GM21390 (cell line): ENCODE measurements at regions not wholly inside any gene's neighbourhood (a gene's known extent, or its start where the extent isn't known, plus 50 kb on each side); places are given as distances from the start of the nearest gene placed in this dataset.
"Not testable (repeated sequence)": the region's sequence is repeated elsewhere in the genome, so short reads cannot be mapped to it uniquely, and the experiment has no call there.

ENCODE experiments used
- ATAC-seq: cut with Tn5 transposase; IDR thresholded peaks from one replicate; pipeline ENCODE4 v1.9.1; 2021; ENCODE audit not compliant: unreplicated experiment

DNA sequence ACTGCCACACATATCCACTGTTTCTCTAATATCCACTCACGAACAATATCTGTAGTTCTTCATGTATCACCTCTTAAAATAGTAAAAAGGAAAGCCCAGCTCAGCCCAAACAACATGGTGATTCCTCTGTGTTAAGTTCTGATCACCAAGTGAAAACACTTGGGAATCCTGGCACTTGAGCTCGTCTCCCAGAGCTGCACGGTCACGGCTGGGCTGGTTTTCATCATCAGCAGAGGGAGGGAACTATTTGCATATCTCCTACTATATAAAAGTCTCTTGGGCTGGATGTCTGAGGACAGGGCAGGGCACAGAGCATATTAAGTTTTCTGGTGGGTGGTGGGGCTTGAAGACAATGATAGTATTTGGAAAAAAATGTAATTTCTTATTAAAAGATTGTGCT lies 870.6 kb downstream of the TMEM121 start:
- no peak for ATAC-seq

- not testable (repeated sequence) for ATAC-seq
Observed at GRCh38 chr14:106398931-106399331, 872.5 kb downstream of the TMEM121 start.

DNA sequence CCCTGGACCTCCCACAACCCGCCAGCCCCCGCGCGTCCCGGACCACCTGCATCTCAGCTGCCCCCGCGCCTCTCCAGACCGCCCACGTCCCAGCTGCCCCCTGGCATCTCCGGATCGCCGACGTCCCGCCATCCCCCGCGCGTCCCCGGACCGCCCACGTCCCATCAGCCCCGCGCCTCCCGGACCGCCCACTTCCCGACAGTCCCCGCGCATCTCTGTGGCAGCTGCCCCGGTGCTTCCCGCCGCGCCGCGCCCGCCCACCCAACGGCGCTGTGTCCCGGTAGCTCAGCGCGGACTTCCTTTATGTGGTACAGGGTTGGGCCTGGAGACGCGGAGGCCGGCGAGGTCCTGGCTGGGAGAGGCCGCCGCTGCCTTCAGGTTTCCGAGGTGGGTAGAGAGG lies 874.9 kb downstream of the TMEM121 start:
- not testable (repeated sequence) for ATAC-seq

DNA sequence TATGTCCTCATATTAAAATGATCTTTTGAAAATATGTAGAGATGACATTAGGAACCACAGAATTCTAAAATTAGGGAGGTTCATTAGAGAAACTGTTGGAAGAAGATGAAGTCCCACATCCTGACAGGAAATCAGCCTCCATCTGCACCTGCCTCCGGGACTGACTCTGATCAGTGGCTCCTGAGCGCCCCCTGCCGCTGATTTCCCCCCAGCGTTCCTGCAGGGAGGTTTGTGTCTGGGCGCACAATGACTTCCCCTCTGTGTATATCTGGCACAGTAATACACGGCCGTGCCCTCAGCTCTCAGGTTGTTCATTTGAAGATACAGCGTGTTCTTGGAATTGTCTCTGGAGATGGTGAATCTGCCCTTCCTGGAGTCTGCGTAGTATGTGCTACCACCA lies 883.8 kb downstream of the TMEM121 start:
- not testable (repeated sequence) for ATAC-seq

- no peak for ATAC-seq
Observed at GRCh38 chr14:106414464-106414863, 888.1 kb downstream of the TMEM121 start.

DNA sequence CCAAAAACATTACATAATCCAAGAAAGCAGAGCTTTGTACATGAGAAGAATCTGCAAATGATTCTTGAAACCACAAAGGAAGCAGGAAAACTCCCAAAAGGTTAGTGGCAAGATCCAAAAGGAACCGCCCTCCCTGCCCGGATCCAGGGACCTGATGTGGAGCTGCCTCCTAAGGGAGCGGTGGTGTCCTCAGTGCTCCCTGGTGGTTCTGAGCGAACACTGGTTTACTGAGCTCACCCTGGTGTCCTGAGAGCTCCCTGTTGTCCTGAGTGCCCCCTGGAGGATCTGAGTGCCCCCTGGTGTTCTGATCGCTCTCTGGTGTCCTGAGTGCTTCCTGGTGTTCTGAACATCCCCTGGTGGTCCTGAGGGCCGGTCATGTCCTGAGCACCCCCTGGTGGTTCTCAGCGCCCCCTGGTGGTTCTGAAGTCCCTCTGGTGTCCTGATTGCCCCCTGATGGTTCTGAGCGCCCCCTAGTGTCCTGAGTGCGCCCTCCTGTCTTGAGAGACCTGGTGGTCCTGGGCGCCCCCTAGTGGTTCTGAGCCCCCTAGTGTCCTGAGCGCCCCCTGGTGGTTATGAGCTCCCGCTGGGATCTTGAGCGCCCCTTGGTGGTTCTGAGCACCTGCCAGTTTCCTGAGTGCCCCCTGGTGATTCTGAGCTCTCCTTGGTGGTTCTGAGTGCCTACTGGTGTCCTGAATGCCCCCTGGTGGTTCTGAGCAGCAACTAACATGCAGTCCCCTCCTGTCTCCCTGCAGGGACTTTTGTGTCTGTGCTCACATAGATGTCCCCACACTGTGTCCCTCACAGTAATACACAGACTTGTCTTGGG lies 891.1 kb downstream of the TMEM121 start:
- ATAC-seq, result peak; percentile 65

DNA sequence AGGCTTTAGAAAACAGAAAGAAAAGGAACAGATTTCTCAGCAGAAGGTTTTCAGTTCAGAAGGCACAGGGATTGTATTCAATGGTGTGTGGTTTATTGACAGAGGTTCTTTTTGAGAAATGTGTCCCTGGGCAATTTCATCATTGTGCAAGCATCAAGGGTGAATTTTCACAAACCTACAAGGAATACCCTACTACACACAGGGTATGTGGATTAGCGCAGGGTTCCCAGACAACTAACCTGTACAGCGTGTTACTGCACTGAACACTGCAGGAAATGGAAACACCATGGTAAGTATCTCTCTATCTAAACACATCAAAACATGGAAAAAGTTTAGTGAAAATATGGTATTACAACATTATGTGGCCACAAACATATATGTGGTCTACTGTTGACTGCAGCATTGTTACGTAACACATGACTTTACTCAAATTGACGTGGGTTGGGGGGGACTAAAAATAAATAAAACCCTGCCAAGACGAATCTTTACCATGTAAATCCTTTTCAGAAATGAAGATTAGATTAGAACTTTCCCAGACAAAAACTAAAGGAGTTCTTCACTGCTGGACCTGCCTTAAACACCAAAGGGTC lies 893.1 kb downstream of the TMEM121 start:
- ATAC-seq, result no peak

DNA sequence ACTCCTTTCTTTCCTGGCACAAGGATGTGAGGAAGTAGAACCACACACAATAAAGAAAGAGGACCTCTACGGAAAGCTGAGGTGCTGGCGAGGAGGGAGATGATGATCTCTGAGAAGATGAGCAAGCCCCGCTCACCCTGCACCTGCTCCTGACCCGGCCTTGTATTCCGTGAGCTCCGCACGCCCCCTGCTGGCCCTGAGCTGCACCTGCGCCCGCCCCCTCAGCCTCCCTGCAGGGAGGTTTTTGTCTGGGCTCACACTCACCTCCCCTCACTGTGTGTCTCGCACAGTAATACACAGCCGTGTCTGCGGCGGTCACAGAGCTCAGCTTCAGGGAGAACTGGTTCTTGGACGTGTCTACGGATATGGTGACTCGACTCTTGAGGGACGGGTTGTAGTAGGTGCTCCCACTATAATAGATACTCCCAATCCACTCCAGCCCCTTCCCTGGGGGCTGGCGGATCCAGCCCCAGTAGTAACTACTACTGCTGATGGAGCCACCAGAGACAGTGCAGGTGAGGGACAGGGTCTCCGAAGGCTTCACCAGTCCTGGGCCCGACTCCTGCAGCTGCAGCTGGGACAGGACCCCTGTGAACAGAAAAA lies 895.1 kb downstream of the TMEM121 start:
- ATAC-seq, result not testable (repeated sequence)

DNA sequence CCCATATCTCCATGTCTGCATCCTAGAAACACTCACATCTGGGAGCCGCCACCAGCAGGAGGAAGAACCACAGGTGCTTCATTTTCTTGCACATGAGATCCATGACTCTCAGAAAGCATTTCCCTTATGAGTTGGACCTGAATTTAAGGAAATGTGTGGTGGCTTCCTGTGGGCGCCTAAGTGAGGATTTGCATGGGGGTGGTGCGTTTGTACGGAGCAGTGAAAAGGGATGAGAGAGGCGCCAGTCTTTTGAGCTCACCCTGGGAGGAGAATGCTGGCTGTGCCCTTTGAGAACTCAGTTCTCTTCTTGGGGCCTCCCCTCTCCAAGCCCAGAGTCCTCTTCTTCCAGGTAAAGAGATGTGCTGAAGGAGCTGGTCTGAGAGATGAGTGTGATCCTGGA lies 895.7 kb downstream of the TMEM121 start:
- no peak for ATAC-seq

GRCh38 chr14:106425150-106425549 lies 898.8 kb downstream of the TMEM121 start:
- ATAC-seq, result not testable (repeated sequence)

DNA sequence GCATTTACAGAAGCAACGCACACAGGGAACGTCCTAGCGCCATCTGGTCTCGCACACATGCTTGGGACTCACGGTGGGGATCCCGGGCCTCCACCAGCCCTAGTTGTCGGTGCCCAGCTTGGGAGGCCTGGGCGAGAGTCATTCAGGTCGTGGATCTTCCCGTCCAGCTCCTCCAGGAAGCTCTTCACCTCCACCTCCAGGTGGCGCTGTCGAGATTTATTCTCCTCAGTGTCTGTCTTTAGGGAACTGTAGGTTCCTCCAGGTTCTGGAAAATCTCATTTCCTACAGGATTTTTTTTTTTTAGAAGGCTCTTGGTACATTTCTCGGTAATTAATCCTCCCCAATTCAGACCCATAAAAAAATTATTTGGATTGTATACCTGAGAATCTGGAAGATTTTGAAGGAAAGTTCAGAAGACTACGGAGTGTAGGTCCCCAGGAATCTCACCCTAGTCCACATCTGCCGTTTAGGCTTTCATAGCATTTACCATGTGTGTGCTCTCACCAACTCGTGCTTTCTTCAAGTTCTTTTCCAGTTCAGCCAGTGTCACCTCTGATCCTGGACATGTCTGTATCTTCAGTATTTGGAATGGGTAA lies 910.0 kb downstream of the TMEM121 start:
- ATAC-seq, result no peak

GRCh38 chr14:106442857-106443256 lies 916.5 kb downstream of the TMEM121 start:
- no peak for ATAC-seq

GRCh38 chr14:106455026-106455425 lies 928.6 kb downstream of the TMEM121 start:
- no peak for ATAC-seq

GRCh38 chr14:106459971-106460730 lies 933.8 kb downstream of the TMEM121 start:
- no peak for ATAC-seq

- ATAC-seq, result no peak
Observed at GRCh38 chr14:106460916-106461315, 934.5 kb downstream of the TMEM121 start.

GRCh38 chr14:106466483-106466882 lies 940.1 kb downstream of the TMEM121 start:
- not testable (repeated sequence) for ATAC-seq

DNA sequence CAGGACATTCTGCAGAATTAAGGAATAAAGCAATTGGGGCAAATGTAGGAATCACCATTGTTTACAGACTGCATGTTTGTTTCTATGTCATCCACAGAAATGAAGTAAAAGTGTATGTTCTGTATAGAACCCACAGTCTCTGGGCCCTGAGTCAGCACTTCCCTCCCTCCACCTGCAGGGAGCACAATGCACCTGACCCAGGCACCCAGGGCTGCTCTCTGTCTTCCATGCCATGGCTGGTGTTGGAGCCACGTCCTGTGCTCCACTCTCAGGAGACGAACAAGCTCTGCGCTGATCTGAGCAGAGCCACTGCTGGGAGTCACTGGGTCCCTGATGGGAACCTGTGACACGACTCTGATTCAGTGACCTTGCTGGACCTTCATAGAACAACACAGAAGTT lies 942.5 kb downstream of the TMEM121 start:
- not testable (repeated sequence) for ATAC-seq

DNA sequence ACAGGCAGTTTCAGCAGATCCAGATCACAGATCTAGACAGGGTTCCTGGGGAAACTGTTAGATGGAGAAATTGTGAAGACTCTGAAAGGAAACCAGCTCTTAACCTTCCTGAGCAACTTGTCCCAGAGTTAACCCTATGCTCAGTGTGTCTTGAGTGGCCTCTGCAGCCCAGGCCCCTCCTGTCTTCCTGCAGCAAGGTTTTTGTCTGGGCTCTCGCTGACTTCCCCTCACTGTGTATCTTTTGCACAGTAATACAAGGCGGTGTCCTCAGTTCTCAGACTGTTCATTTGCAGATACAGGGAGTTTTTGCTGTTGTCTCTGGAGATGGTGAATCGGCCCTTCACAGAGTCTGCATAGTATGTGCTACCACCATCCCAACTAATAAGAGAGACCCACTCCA lies 943.6 kb downstream of the TMEM121 start:
- not testable (repeated sequence) for ATAC-seq

DNA sequence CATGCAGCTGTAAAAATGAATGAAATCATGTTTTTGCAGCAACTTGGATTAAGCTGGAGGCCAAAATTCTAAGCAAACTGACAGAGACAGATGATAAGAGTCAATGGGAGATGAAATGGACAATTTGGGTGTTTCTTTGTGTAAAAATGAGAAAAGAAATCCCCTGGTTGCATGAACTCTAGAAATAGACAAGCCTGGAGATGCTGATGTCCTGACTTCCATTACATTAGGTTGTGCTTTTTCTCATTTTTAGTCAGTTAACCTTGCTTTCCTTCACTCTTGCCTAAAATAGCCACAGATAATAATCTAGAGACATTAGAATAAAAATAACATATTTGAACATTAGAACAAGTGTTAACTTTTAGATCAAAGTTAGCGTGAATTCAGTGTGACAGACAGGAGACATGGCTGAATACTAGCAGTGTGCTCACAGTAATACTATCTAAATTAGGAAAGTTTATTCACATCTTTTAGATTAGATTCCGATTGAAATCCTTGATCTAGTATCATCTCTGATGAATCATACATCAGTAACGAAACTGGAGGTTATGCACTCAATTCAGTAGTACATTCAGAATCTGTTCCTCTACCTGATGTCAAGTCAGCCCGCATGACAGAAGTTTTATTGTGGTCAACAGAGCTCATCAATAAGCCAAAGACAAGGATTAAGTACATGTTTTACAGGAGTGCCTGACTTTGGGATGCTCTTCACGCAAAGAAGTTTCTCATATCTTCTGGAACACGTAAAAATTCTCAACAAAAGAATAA lies 948.1 kb downstream of the TMEM121 start:
- not testable (repeated sequence) for ATAC-seq

DNA sequence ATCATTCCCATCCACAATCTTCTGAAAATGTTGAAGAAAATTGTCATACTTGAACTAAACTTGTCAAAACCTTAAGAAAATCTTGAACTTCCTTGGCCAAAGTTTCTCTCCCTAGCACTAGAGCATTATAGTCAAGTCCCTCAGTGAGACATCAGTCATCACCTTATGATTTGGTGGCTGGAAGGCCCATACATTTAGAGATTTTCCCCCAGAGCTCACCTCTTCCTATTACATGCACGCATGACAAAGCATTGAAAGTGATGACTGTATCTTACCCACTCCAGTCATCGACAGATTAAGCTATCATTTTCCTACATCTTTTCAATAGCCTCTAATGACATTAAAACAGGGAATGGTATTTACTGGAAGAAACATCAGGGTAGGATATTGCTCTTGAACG lies 948.8 kb downstream of the TMEM121 start:
- not testable (repeated sequence) for ATAC-seq
